ENCODE measurements at regions not wholly inside any gene's neighbourhood (a gene's known extent, or its start where the extent isn't known, plus 50 kb on each side); places are given as distances from the start of the nearest gene placed in this dataset.

DNA sequence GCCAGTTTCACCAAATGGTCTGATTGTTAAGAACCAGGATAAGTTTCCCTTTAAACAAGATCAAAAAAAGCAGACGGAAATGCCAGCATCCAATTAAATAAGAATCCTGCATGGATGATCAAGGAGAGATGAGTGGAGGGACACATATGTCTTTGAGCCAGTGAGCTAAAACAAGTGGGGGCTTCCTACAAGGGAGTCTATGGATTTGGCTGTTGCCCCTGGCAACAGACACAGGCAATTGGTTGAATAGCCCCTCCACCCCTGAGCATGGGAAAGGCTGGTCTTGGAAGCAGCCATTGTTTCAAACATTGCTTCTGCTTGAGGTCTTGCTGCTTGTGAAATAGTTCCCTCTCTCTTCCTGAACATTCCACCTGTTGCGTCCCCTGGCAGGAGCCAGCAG, 374.7 kb upstream of the ERCC4 start:
- intact Hi-C loops (cut with micrococcal nuclease): no loop called here
- Histone ChIP-seq H2BK15ac (ENCODE audit: low read depth, low read length) (no peak overlapping the region), H3K4ac (ENCODE audit: low read depth, low read length) (no peak overlapping the region), H3K9me1 (ENCODE audit: insufficient read depth, low read length) (no peaks in the 10 kb centered on the region), H4K8ac (ENCODE audit: low read depth in 2 of 2, low read length in 2 of 2) (no peak overlapping the region), H3K4me2 (ENCODE audit: low read depth, low read length) (no peak overlapping the region), H2AK9ac (replicated peaks; ENCODE audit: low read depth, low read length, poor library complexity) (no peak overlapping the region), H4K91ac (ENCODE audit: insufficient read depth, low read depth, low read length) (no peak overlapping the region), H2AFZ (replicated peaks; ENCODE audit: low read length, poor library complexity) (no peak overlapping the region), H3K27ac (ENCODE audit: insufficient read depth, low read length) (no peak overlapping the region), H3K4me1 (ENCODE audit: control insufficient read depth, insufficient read depth, low read length) (no peaks in the 10 kb centered on the region), H3K79me1 (ENCODE audit: low read depth in 1 of 2, low read length in 2 of 2) (no peaks in the 10 kb centered on the region), H2BK5ac (ENCODE audit: low read depth, low read length, poor library complexity, severe bottlenecking) (no peak overlapping the region), H2BK20ac (ENCODE audit: low read depth, low read length) (no peak overlapping the region), H3K14ac (replicated peaks; ENCODE audit: low read depth, low read length) (no peak overlapping the region), H3K56ac (ENCODE audit: extremely low read depth, insufficient read depth, low read length) (no peak overlapping the region), H3K4me3 (ENCODE audit: insufficient read depth, low read depth, low read length) (no peak overlapping the region), H3K36me3 (ENCODE audit: control insufficient read depth, insufficient read depth, low read length) (no peaks in the 10 kb centered on the region), H3K27me3 (ENCODE audit: control insufficient read depth, insufficient read depth, low read length) (no peaks in the 10 kb centered on the region), H4K5ac (ENCODE audit: low read depth, low read length) (no peak overlapping the region), H3K9me3 (ENCODE audit: control insufficient read depth, insufficient read depth, low read length) (peaks cover 13% of the 10 kb centered on the region), H3K23ac (ENCODE audit: low read depth, low read length) (no peak overlapping the region), H2AK5ac (ENCODE audit: low read depth, low read length) (no peak overlapping the region), H3K18ac (ENCODE audit: low read depth, low read length) (no peak overlapping the region), H3K9ac (ENCODE audit: low read depth, low read length) (no peak overlapping the region), H4K20me1 (ENCODE audit: insufficient read depth, low read length) (no peaks in the 10 kb centered on the region), H2BK120ac (ENCODE audit: low read depth, low read length) (no peak overlapping the region)
- 40% methylated on average over 1 of the region's 2 CpGs; no CpG with 5 or more reads in 1 of the 2 experiments for WGBS, 2 experiments (ENCODE audit: extremely low coverage in 2 of 2, insufficient read length in 1 of 2)
- no peak for DNase-seq
- ChIA-PET POLR2A (ENCODE audit: unreplicated experiment) (no interaction called here), CTCF (no interaction called here)
- no peak for ATAC-seq (ENCODE audit: low read depth)
- BruUV-seq (replicated peaks): no TSS peak
- in situ Hi-C loops (cut with MboI; ENCODE audit: low sequenced_read_pairs): no loop called here
- dilution Hi-C loops (cut with HindIII; ENCODE audit: low sequenced_read_pairs, unreplicated experiment): no loop called here
- TF ChIP-seq SMC3 (IDR thresholded peaks at IDR 0.05; ENCODE audit: low read depth, low read length): no peak
- TF ChIP-seq CHD1 (IDR thresholded peaks at IDR 0.05; ENCODE audit: low read depth, low read length): no peak
- TF ChIP-seq RCOR1 (IDR thresholded peaks at IDR 0.05; ENCODE audit: insufficient replicate concordance, low read length): no peak
- no peak for TF ChIP-seq POLR2A (IDR thresholded peaks at IDR 0.05; ENCODE audit: low read depth, low read length)
- TF ChIP-seq, protein P1, sequence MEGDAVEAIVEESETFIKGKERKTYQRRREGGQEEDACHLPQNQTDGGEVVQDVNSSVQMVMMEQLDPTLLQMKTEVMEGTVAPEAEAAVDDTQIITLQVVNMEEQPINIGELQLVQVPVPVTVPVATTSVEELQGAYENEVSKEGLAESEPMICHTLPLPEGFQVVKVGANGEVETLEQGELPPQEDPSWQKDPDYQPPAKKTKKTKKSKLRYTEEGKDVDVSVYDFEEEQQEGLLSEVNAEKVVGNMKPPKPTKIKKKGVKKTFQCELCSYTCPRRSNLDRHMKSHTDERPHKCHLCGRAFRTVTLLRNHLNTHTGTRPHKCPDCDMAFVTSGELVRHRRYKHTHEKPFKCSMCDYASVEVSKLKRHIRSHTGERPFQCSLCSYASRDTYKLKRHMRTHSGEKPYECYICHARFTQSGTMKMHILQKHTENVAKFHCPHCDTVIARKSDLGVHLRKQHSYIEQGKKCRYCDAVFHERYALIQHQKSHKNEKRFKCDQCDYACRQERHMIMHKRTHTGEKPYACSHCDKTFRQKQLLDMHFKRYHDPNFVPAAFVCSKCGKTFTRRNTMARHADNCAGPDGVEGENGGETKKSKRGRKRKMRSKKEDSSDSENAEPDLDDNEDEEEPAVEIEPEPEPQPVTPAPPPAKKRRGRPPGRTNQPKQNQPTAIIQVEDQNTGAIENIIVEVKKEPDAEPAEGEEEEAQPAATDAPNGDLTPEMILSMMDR (conservative IDR thresholded peaks at IDR 0.05; ENCODE audit: low read depth, low read length): no peak
- TF ChIP-seq CEBPB (IDR thresholded peaks at IDR 0.05; ENCODE audit: low read depth, low read length): no peak
- TF ChIP-seq RAD21 (IDR thresholded peaks at IDR 0.05; ENCODE audit: low read length): no peak
- no peak for TF ChIP-seq RFX5 (IDR thresholded peaks at IDR 0.05; ENCODE audit: low read depth, low read length)
- no peak for TF ChIP-seq MAFK (IDR thresholded peaks at IDR 0.05; ENCODE audit: low read depth, low read length)
- no peak for TF ChIP-seq FOS (IDR thresholded peaks at IDR 0.05; ENCODE audit: low read depth, low read length)
- TF ChIP-seq MAZ (IDR thresholded peaks at IDR 0.05; ENCODE audit: borderline replicate concordance, low read depth, low read length): no peak
- no peak for TF ChIP-seq NFE2L2 (IDR thresholded peaks at IDR 0.05; ENCODE audit: low read depth, low read length)
- TF ChIP-seq BHLHE40 (IDR thresholded peaks at IDR 0.05; ENCODE audit: low read depth, low read length): no peak
- TF ChIP-seq, protein P2, sequence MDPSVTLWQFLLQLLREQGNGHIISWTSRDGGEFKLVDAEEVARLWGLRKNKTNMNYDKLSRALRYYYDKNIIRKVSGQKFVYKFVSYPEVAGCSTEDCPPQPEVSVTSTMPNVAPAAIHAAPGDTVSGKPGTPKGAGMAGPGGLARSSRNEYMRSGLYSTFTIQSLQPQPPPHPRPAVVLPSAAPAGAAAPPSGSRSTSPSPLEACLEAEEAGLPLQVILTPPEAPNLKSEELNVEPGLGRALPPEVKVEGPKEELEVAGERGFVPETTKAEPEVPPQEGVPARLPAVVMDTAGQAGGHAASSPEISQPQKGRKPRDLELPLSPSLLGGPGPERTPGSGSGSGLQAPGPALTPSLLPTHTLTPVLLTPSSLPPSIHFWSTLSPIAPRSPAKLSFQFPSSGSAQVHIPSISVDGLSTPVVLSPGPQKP (IDR thresholded peaks at IDR 0.05; ENCODE audit: borderline replicate concordance, low read depth, low read length): no peak
- TF ChIP-seq, protein P3, sequence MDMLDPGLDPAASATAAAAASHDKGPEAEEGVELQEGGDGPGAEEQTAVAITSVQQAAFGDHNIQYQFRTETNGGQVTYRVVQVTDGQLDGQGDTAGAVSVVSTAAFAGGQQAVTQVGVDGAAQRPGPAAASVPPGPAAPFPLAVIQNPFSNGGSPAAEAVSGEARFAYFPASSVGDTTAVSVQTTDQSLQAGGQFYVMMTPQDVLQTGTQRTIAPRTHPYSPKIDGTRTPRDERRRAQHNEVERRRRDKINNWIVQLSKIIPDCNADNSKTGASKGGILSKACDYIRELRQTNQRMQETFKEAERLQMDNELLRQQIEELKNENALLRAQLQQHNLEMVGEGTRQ (IDR thresholded peaks at IDR 0.05; ENCODE audit: low read depth, low read length): no peak
- TF ChIP-seq MXI1 (IDR thresholded peaks at IDR 0.05; ENCODE audit: borderline replicate concordance, low read depth, low read length): no peak

All from IMR-90 (cell line).